ENCODE measurements at regions not wholly inside any gene's neighbourhood (a gene's known extent, or its start where the extent isn't known, plus 50 kb on each side); places are given as distances from the start of the nearest gene placed in this dataset.

DNA sequence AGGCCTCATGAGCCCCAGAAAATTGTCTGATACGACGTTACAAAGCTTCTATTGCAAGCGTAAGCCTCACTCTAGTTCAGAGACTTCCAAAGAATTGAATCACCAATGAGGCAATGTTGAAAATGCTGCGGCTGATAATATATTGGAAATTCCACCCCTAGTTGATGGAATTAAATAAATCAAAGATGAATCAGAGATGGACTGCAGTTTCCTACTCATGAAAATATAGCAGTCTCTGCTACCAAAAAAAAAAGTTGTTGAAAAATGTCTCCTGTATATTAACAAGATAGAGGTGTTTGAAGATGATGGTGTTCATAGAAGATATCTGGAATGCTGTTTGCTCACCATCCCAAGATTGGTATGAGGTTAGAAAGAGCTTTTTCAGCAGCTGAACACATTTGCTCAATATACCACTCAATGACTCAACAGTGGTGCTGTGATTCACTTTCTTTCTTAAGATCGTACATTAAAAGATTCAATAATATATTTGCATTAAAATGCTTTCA lies 99.8 kb upstream of the ARHGAP28 start:
- TF ChIP-seq, protein P1, sequence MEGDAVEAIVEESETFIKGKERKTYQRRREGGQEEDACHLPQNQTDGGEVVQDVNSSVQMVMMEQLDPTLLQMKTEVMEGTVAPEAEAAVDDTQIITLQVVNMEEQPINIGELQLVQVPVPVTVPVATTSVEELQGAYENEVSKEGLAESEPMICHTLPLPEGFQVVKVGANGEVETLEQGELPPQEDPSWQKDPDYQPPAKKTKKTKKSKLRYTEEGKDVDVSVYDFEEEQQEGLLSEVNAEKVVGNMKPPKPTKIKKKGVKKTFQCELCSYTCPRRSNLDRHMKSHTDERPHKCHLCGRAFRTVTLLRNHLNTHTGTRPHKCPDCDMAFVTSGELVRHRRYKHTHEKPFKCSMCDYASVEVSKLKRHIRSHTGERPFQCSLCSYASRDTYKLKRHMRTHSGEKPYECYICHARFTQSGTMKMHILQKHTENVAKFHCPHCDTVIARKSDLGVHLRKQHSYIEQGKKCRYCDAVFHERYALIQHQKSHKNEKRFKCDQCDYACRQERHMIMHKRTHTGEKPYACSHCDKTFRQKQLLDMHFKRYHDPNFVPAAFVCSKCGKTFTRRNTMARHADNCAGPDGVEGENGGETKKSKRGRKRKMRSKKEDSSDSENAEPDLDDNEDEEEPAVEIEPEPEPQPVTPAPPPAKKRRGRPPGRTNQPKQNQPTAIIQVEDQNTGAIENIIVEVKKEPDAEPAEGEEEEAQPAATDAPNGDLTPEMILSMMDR (IDR thresholded peaks at IDR 0.05) = no peak
- TF ChIP-seq POLR2AphosphoS5 (IDR thresholded peaks at IDR 0.05) = no peak
- TF ChIP-seq POLR2A (IDR thresholded peaks at IDR 0.05) = no peak

Data from breast epithelium (tissue), 3 donors.